Neural cell (in vitro differentiated cells): ENCODE measurements at regions not wholly inside any gene's neighbourhood (a gene's known extent, or its start where the extent isn't known, plus 50 kb on each side); places are given as distances from the start of the nearest gene placed in this dataset.

Experiments used
- H2AFZ ChIP-seq: fragments of 200-600, 300-800 bp; sonication (generic), shearing (Covaris generic); 2 replicates; pipeline ENCODE4 v1.6.0; 2014; ENCODE audit warnings: low read depth, mild to moderate bottlenecking, antibody characterized with exemption, low read length, moderate library complexity
- H3F3A ChIP-seq: fragments of 200-600 bp; shearing (Covaris generic); 2 replicates; pipeline ENCODE4 v1.6.1; 2016; ENCODE audit warnings: mild to moderate bottlenecking, moderate library complexity, mixed read lengths, antibody characterized with exemption, low read length; ENCODE audit not compliant: insufficient read depth, poor library complexity, severe bottlenecking
- H3K27ac ChIP-seq: fragments of 200-600, 300-800 bp; sonication (generic), shearing (Covaris generic); 2 replicates; pipeline ENCODE4 v1.5.1; 2014; ENCODE audit warnings: mild to moderate bottlenecking, low read length, moderate library complexity
- H3K27me3 ChIP-seq: fragments of 300-800, 200-600 bp; sonication (generic), shearing (Covaris generic); 2 replicates; pipeline ENCODE4 v1.6.0; 2014; ENCODE audit warnings: mild to moderate bottlenecking, low read depth, low read length, moderate library complexity; ENCODE audit not compliant: insufficient read depth
- H3K36me3 ChIP-seq: fragments of 300-800, 200-600 bp; sonication (generic), shearing (Covaris generic); 2 replicates; pipeline ENCODE4 v1.5.1; 2014; ENCODE audit warnings: mild to moderate bottlenecking, antibody characterized with exemption, low read length, moderate library complexity; ENCODE audit not compliant: insufficient read depth
- H3K4me2 ChIP-seq: fragments of 300-800, 200-600 bp; sonication (generic), shearing (Covaris generic); 2 replicates; pipeline ENCODE4 v1.6.0; 2014; ENCODE audit warnings: mild to moderate bottlenecking, low read length
- H3K4me3 ChIP-seq: fragments of 300-800, 200-600 bp; sonication (generic), shearing (Covaris generic); 2 replicates; pipeline ENCODE4 v1.5.1; 2014; ENCODE audit warnings: mild to moderate bottlenecking, low read length, moderate library complexity
- H3K79me2 ChIP-seq: fragments of 200-600 bp; shearing (Covaris generic); replicated peaks from 2 replicates; pipeline ENCODE4 v1.6.0; 2014; ENCODE audit warnings: mild to moderate bottlenecking, low read length, moderate library complexity; ENCODE audit not compliant: insufficient read depth
- H3K9ac ChIP-seq: fragments of 300-800, 200-600 bp; sonication (generic), shearing (Covaris generic); 2 replicates; pipeline ENCODE4 v1.6.1; 2016; ENCODE audit warnings: mild to moderate bottlenecking, low read length, mixed read lengths
- H3K9me2 ChIP-seq: fragments of 200-600 bp; shearing (Covaris generic); 2 replicates; pipeline ENCODE4 v1.6.1; 2016; ENCODE audit warnings: mild to moderate bottlenecking, low read length, mixed read lengths; ENCODE audit not compliant: insufficient read depth
- H3K9me3 ChIP-seq: fragments of 200-600, 300-800 bp; sonication (generic), shearing (Covaris generic); 2 replicates; pipeline ENCODE4 v1.6.1; 2016; ENCODE audit warnings: mild to moderate bottlenecking, mixed run types, low read length, moderate library complexity, mixed read lengths
- H4K20me1 ChIP-seq: fragments of 200-600 bp; shearing (Covaris generic); 2 replicates; pipeline ENCODE4 v1.6.1; 2016; ENCODE audit warnings: mild to moderate bottlenecking, mixed run types; ENCODE audit not compliant: insufficient read depth
- CTCF ChIP-seq: fragments of 450-650 bp; IDR thresholded peaks from 2 replicates; pipeline ENCODE4 v1.5.1; 2014; ENCODE audit warnings: antibody characterized with exemption, mild to moderate bottlenecking, moderate library complexity; ENCODE audit not compliant: poor library complexity, severe bottlenecking
- EP300 ChIP-seq: fragments of 450-650 bp; conservative IDR thresholded peaks from 2 replicates; pipeline ENCODE4 v1.6.1; 2014; ENCODE audit warnings: antibody characterized with exemption, mild to moderate bottlenecking, moderate library complexity; ENCODE audit not compliant: poor library complexity, severe bottlenecking
- EZH2 ChIP-seq: fragments of 200-600, 300-800 bp; shearing (Covaris generic), sonication (generic); IDR thresholded peaks from 2 replicates; pipeline ENCODE4 v1.6.1; 2014; ENCODE audit warnings: antibody characterized with exemption, low read length, borderline replicate concordance, mild to moderate bottlenecking; ENCODE audit not compliant: insufficient read depth, poor library complexity, severe bottlenecking
- MXI1 ChIP-seq: fragments of 450-650 bp; conservative IDR thresholded peaks from 2 replicates; pipeline ENCODE4 v1.6.1; 2014; ENCODE audit warnings: antibody characterized with exemption, mild to moderate bottlenecking; ENCODE audit not compliant: poor library complexity, severe bottlenecking
- POLR2AphosphoS5 ChIP-seq: IDR thresholded peaks from 2 replicates; pipeline ENCODE4 v1.6.1; 2012
- RAD21 ChIP-seq: fragments of 450-650 bp; conservative IDR thresholded peaks from 2 replicates; pipeline ENCODE4 v1.6.1; 2014; ENCODE audit warnings: antibody characterized with exemption, mild to moderate bottlenecking, moderate library complexity
- REST ChIP-seq: IDR thresholded peaks from 2 replicates; pipeline ENCODE4 v1.6.1; 2012; ENCODE audit warnings: borderline replicate concordance
- SMC3 ChIP-seq: fragments of 450-650 bp; conservative IDR thresholded peaks from 2 replicates; pipeline ENCODE4 v1.6.1; 2014; ENCODE audit warnings: antibody characterized with exemption, mild to moderate bottlenecking, moderate library complexity; ENCODE audit not compliant: poor library complexity
- TAF1 ChIP-seq: IDR thresholded peaks from 2 replicates; pipeline ENCODE4 v1.6.1; 2012; ENCODE audit warnings: low read depth

GRCh38 chr6:3538536-3538935 lies 81.7 kb upstream of the SLC22A23 start:
- Histone ChIP-seq H3K9me3 (no peaks in the 10 kb centered on the region), H3K9ac (no peak overlapping the region), H3K79me2 (no peaks in the 10 kb centered on the region), H3K27me3 (no peaks in the 10 kb centered on the region), H3K27ac (no peak overlapping the region), H4K20me1 (no peaks in the 10 kb centered on the region), H2AFZ (no peak overlapping the region), H3K36me3 (no peaks in the 10 kb centered on the region), H3F3A (no peaks in the 10 kb centered on the region), H3K4me3 (no peak overlapping the region), H3K9me2 (no peaks in the 10 kb centered on the region), H3K4me2 (no peak overlapping the region)
- TF ChIP-seq POLR2AphosphoS5 (no peak), EP300 (no peak), EZH2 (no peak), TAF1 (no peak), REST (no peak)

GRCh38 chr6:3536901-3537300 lies 80.1 kb upstream of the SLC22A23 start:
- peak overlapping the region; percentile 72 for H3K27ac ChIP-seq
- no peaks in the 10 kb centered on the region for H3K79me2 ChIP-seq
- no peaks in the 10 kb centered on the region for H3K36me3 ChIP-seq
- no peak overlapping the region for H3K9ac ChIP-seq
- no peak for TF ChIP-seq EP300
- no peak for TF ChIP-seq SMC3
- no peak for TF ChIP-seq REST
- TF ChIP-seq RAD21 = no peak
- no peak for TF ChIP-seq CTCF
- TF ChIP-seq MXI1 = no peak
- TF ChIP-seq POLR2AphosphoS5 = no peak
- TF ChIP-seq EZH2 = no peak
- no peak for TF ChIP-seq TAF1
- no peak overlapping the region for H2AFZ ChIP-seq
- no peak overlapping the region for H3K4me2 ChIP-seq
- H3K9me3 ChIP-seq = no peaks in the 10 kb centered on the region
- H3K9me2 ChIP-seq = no peaks in the 10 kb centered on the region
- H4K20me1 ChIP-seq = no peaks in the 10 kb centered on the region
- H3F3A ChIP-seq = no peaks in the 10 kb centered on the region
- no peaks in the 10 kb centered on the region for H3K27me3 ChIP-seq
- no peak overlapping the region for H3K4me3 ChIP-seq
